Ovary (tissue), 7 donors: ENCODE measurements at regions not wholly inside any gene's neighbourhood (a gene's known extent, or its start where the extent isn't known, plus 50 kb on each side); places are given as distances from the start of the nearest gene placed in this dataset.

Experiments used
- DNase-seq, 5 donors: peaks; one replicate each; pipeline ENCODE4 v3.0.0-alpha.2; 2019 to 2020
- H3K27ac ChIP-seq, 2 donors: fragments of 200-600 bp; one replicate each; pipeline versions ENCODE4 v1.5.1 to v1.8.0; 2019 to 2022
- H3K27me3 ChIP-seq: fragments of 200-600 bp; one replicate; pipeline ENCODE4 v1.8.0; 2022
- H3K36me3 ChIP-seq: fragments of 200-600 bp; sonication (generic); one replicate; pipeline ENCODE4 v1.5.1; 2019
- H3K4me1 ChIP-seq: one replicate; pipeline ENCODE4 v1.8.1; 2013; ENCODE audit warnings: mild to moderate bottlenecking, moderate library complexity; ENCODE audit not compliant: insufficient read depth
- H3K4me3 ChIP-seq: fragments of 200-600 bp; sonication (generic); one replicate; pipeline ENCODE4 v1.5.1; 2017
- H3K9me3 ChIP-seq, 2 donors: fragments of 200-600 bp in 1 of 2; sonication (generic) in 1 of 2; one replicate each; pipeline versions ENCODE4 v1.5.1 to v1.8.1; 2013 to 2019; ENCODE audit warnings: mild to moderate bottlenecking in 1 of 2, moderate library complexity in 1 of 2
- CTCF ChIP-seq, 3 donors: fragments of 450-650 bp in 2 of 3; fragments of 200-600 bp in 1 of 3; IDR thresholded peaks; one replicate each; pipeline versions ENCODE4 v1.5.1 to v1.8.0; 2016 to 2022; ENCODE audit warnings: antibody characterized with exemption in 3 of 3, mild to moderate bottlenecking in 1 of 3
- EP300 ChIP-seq: sonication (generic); formaldehyde crosslinking; IDR thresholded peaks from one replicate; pipeline ENCODE4 v1.6.1; 2017; ENCODE audit warnings: antibody characterized with exemption
- POLR2A ChIP-seq: fragments of 450-650 bp; IDR thresholded peaks from one replicate; pipeline ENCODE4 v1.6.1; 2017; ENCODE audit warnings: antibody characterized with exemption, mild to moderate bottlenecking, moderate library complexity
- WGBS, 3 donors: extraction: QIAGEN DNeasy Blood & Tissue Kit in 1 of 3; methylation state at CpG; one replicate each; pipeline versions ENCODE4 v1.1.5 to v1.1.7; 2013 to 2017; 5-methylcytosine and 5-hydroxymethylcytosine counted together
- intact Hi-C, 4 donors: fragments of 100-400 bp; cut with DNase I; formaldehyde crosslinking; loops; one replicate each; pipeline versions ENCODE4 v1.11.0 to v1.15.1; 2022 to 2023
- donor health status: DM: no; HTN: no; CAD: no; lungs with moderate emphysema.
- donor health status: DM: no; HTN: no; CAD: no.
- donor health status: Bipolar disorder and iron deficiency.
- donor health status: DM: no; HTN: no; CAD: no.
- donor health status: DM: yes; HTN: yes; CAD: no.

- DNase-seq: no peak
- WGBS, 3 donors: 76 to 90% (median 76%) methylated on average over 5 of the region's 5 CpGs
- Histone ChIP-seq H3K4me1 (no peaks in the 10 kb centered on the region), H3K27ac (no peak overlapping the region), H3K4me3 (no peak overlapping the region), H3K36me3 (no peaks in the 10 kb centered on the region), H3K9me3 (peaks cover 0 to 3% of the 10 kb centered on the region in 2 donors), H3K27me3 (no peaks in the 10 kb centered on the region)
- intact Hi-C loops: no loop called here
- no peak for TF ChIP-seq CTCF (IDR thresholded peaks at IDR 0.05)
- TF ChIP-seq POLR2A: no peak
- no peak for TF ChIP-seq EP300
These were observed 231.1 kb upstream of the NLRP1 start for GRCh38 chr17:5815396-5815795.

GRCh38 chr17:5816491-5817070 lies 232.3 kb upstream of the NLRP1 start:
- 28 to 29% (median 29%) methylated on average over 8 of the region's 8 CpGs for WGBS, 3 donors
- intact Hi-C loops: no loop called here
- H3K4me1 ChIP-seq: no peaks in the 10 kb centered on the region

GRCh38 chr17:5817475-5818395 lies 233.4 kb upstream of the NLRP1 start:
- H3K36me3 ChIP-seq: no peaks in the 10 kb centered on the region
- WGBS, 3 donors: 80 to 86% (median 85%) methylated on average over 4 of the region's 4 CpGs
- no peak for DNase-seq
- H3K4me3 ChIP-seq: no peak overlapping the region
- H3K27ac ChIP-seq: no peak overlapping the region
- H3K9me3 ChIP-seq: no peaks in the 10 kb centered on the region
- no peak for TF ChIP-seq POLR2A
- no peak for TF ChIP-seq CTCF (IDR thresholded peaks at IDR 0.05)
- no peak for TF ChIP-seq EP300
- no peaks in the 10 kb centered on the region for H3K4me1 ChIP-seq
- intact Hi-C loops: no loop called here
- no peaks in the 10 kb centered on the region for H3K27me3 ChIP-seq

More at GRCh38 chr17:5816491-5817070, 232.3 kb upstream of the NLRP1 start:
- Histone ChIP-seq H3K27me3 (no peaks in the 10 kb centered on the region), H3K9me3 (no peaks in the 10 kb centered on the region), H3K36me3 (no peaks in the 10 kb centered on the region), H3K4me3 (no peak overlapping the region), H3K27ac (no peak overlapping the region)
- DNase-seq: no peak
- no peak for TF ChIP-seq POLR2A
- TF ChIP-seq CTCF (IDR thresholded peaks at IDR 0.05): no peak
- no peak for TF ChIP-seq EP300

GRCh38 chr17:5819396-5819795 lies 235.1 kb upstream of the NLRP1 start:
- Histone ChIP-seq H3K4me3 (no peak overlapping the region), H3K36me3 (no peaks in the 10 kb centered on the region), H3K4me1 (no peaks in the 10 kb centered on the region), H3K27ac (no peak overlapping the region), H3K9me3 (no peaks in the 10 kb centered on the region), H3K27me3 (no peaks in the 10 kb centered on the region)
- intact Hi-C loops: no loop called here
- DNase-seq: no peak
- 83 to 89% (median 87%) methylated on average over 2 of the region's 2 CpGs for WGBS, 3 donors
- no peak for TF ChIP-seq EP300
- no peak for TF ChIP-seq POLR2A
- TF ChIP-seq CTCF (IDR thresholded peaks at IDR 0.05): no peak
